GM12878 (cell line): ENCODE measurements at regions not wholly inside any gene's neighbourhood (a gene's known extent, or its start where the extent isn't known, plus 50 kb on each side); places are given as distances from the start of the nearest gene placed in this dataset.

ENCODE experiments used
- ATAC-seq: fragments of 200-7000 bp; cut with Tn5 transposase; 3 replicates; pipeline ENCODE4 v1.9.1; 2020; ENCODE audit warnings: mild to moderate bottlenecking, moderate library complexity
- BruUV-seq: library from RNA; stranded (reverse); fragments of 400-500 nt; replicated peaks from 2 replicates; lab custom pipeline; 2021; lab: Mats Ljungman, UMichigan
- CTCF ChIA-PET: fragments of 300-600 bp; sonication (Branson Sonifier 250); formaldehyde crosslinking; extraction: SDS; loops from one replicate; lab custom pipeline; 2021; ENCODE audit warnings: inconsistent platforms; lab: Yijun Ruan, JAX
- POLR2A ChIA-PET: fragments of 350-600 bp; formaldehyde crosslinking; extraction: SDS; loops from one replicate; lab custom pipeline; 2021; ENCODE audit warnings: inconsistent platforms; lab: Charles Lee
- RAD21 ChIA-PET: fragments of 300-600 bp; sonication (Branson Sonifier 250); formaldehyde crosslinking; loops from one replicate; lab custom pipeline; 2023; ENCODE audit warnings: antibody characterized with exemption; ENCODE audit not compliant: unreplicated experiment; lab: Charles Lee
- SMC1A ChIA-PET: fragments of 300-600 bp; sonication (Branson Sonifier 250); formaldehyde crosslinking; loops from one replicate; lab custom pipeline; 2023; ENCODE audit not compliant: unreplicated experiment, uncharacterized antibody; lab: Charles Lee
- DNase-seq: peaks from one replicate; pipeline ENCODE4 v3.0.0-alpha.2; 2011; ENCODE audit warnings: low read depth, low spot score
- FAIRE-seq: peaks from 3 replicates; lab custom pipeline; 2011; peaks lifted over from hg19 to GRCh38; lab: Jason Lieb, UNC
- H2AFZ ChIP-seq: 2 replicates; pipeline ENCODE4 v1.6.0; 2011; ENCODE audit warnings: low read depth, low read length, control low read depth; ENCODE audit not compliant: control insufficient read depth
- H3K27ac ChIP-seq: 2 replicates; pipeline ENCODE4 v1.5.1; 2011; ENCODE audit warnings: control low read depth; ENCODE audit not compliant: control insufficient read depth, insufficient read depth
- H3K27me3 ChIP-seq, 2 experiments: replicated peaks in 1 of 2; 2 replicates each; pipeline versions ENCODE4 v1.6.0 to v1.6.1; 2011; ENCODE audit warnings: low read length in 1 of 2; ENCODE audit not compliant: control insufficient read depth in 2 of 2, insufficient read depth in 2 of 2
- H3K36me3 ChIP-seq, 2 experiments: 2 replicates each; pipeline ENCODE4 v1.5.1; 2011; ENCODE audit warnings: low read length in 1 of 2; ENCODE audit not compliant: control insufficient read depth in 2 of 2, insufficient read depth in 2 of 2
- H3K4me1 ChIP-seq: 2 replicates; pipeline ENCODE4 v1.6.1; 2011; ENCODE audit warnings: mild to moderate bottlenecking, low read length, moderate library complexity, mixed read lengths; ENCODE audit not compliant: control insufficient read depth, insufficient read depth
- H3K4me2 ChIP-seq: 2 replicates; pipeline ENCODE4 v1.6.0; 2011; ENCODE audit warnings: control low read depth; ENCODE audit not compliant: control insufficient read depth, insufficient read depth
- H3K4me3 ChIP-seq: fragments of 200-600 bp; sonication (generic); 2 replicates; pipeline ENCODE4 v1.5.1; 2016
- H3K79me2 ChIP-seq: 2 replicates; pipeline ENCODE4 v1.6.0; 2011; ENCODE audit warnings: low read length; ENCODE audit not compliant: control insufficient read depth, insufficient read depth
- H3K9ac ChIP-seq: 2 replicates; pipeline ENCODE4 v1.8.0; 2011; ENCODE audit warnings: low read length, control low read depth, mixed read lengths; ENCODE audit not compliant: control insufficient read depth, insufficient read depth
- H3K9me3 ChIP-seq: replicated peaks from 3 replicates; pipeline ENCODE4 v1.5.1; 2011; ENCODE audit warnings: mild to moderate bottlenecking, low read length; ENCODE audit not compliant: control insufficient read depth, insufficient read depth
- H4K20me1 ChIP-seq: 2 replicates; pipeline ENCODE4 v1.6.0; 2011; ENCODE audit not compliant: control insufficient read depth, insufficient read depth
- CREB1 ChIP-seq: IDR thresholded peaks from 2 replicates; pipeline ENCODE4 v1.6.1; 2012; ENCODE audit warnings: low read depth, mild to moderate bottlenecking, inconsistent platforms
- FOXM1 ChIP-seq: IDR thresholded peaks from 2 replicates; pipeline ENCODE4 v1.6.1; 2012; ENCODE audit warnings: low read depth, mild to moderate bottlenecking, inconsistent platforms, low read length, moderate library complexity
- HDAC2 ChIP-seq: fragments of 200-600 bp; sonication (generic); IDR thresholded peaks from 2 replicates; pipeline ENCODE4 v1.6.1; 2017
- IKZF2 ChIP-seq, 2 experiments: fragments of 450-650 bp; IDR thresholded peaks; 2 replicates each; pipeline ENCODE4 v1.6.1; 2017; ENCODE audit warnings: mild to moderate bottlenecking in 2 of 2, moderate library complexity in 2 of 2
- PAX5 ChIP-seq: IDR thresholded peaks from 2 replicates; pipeline ENCODE4 v1.6.1; 2011; ENCODE audit warnings: low read depth, low read length, borderline replicate concordance
- RUNX3 ChIP-seq: IDR thresholded peaks from 2 replicates; pipeline ENCODE4 v1.6.1; 2012; ENCODE audit warnings: low read length, inconsistent platforms
- SIX5 ChIP-seq: IDR thresholded peaks from 2 replicates; pipeline ENCODE4 v1.6.1; 2011; ENCODE audit warnings: mild to moderate bottlenecking, low read depth, low read length, moderate library complexity; ENCODE audit not compliant: severe bottlenecking
- SMC3 ChIP-seq: IDR thresholded peaks from 2 replicates; pipeline ENCODE4 v1.6.1; 2011; ENCODE audit warnings: low read length, improper control_type of control experiment, borderline replicate concordance
- SREBF1 ChIP-seq: IDR thresholded peaks from 2 replicates; pipeline ENCODE4 v1.6.1; 2012; ENCODE audit warnings: mild to moderate bottlenecking, low read length
- STAT1 ChIP-seq: fragments of 450-650 bp; conservative IDR thresholded peaks from 2 replicates; pipeline ENCODE4 v1.6.1; 2014; ENCODE audit warnings: antibody characterized with exemption, mild to moderate bottlenecking
- YY1 ChIP-seq: IDR thresholded peaks from 2 replicates; pipeline ENCODE4 v1.6.1; 2011; ENCODE audit warnings: low read depth, mild to moderate bottlenecking, low read length
- ZNF274 ChIP-seq: IDR thresholded peaks from one replicate; pipeline ENCODE4 v1.8.0; 2011; ENCODE audit not compliant: insufficient read length, insufficient read depth
- WGBS: methylation state at CpG from one replicate; pipeline ENCODE4 v1.1.6; 2016; ENCODE audit warnings: low lambda C conversion rate; ENCODE audit not compliant: insufficient replicate concordance, insufficient coverage; ENCODE audit errors: missing lambda C conversion rate; 5-methylcytosine and 5-hydroxymethylcytosine counted together
- in situ Hi-C: fragments of 300-500 bp; cut with MboI; formaldehyde crosslinking; loops from 9 replicates; pipeline ENCODE4 v1.14.3; 2018; ENCODE audit warnings: mixed read lengths
- intact Hi-C: fragments of 100-400 bp; cut with micrococcal nuclease; formaldehyde crosslinking; loops from one replicate; pipeline ENCODE4 v1.14.2; 2022; ENCODE audit not compliant: unreplicated experiment
- TF ChIP-seq, protein P1 (sequence below): fragments of 450-650 bp; IDR thresholded peaks from 2 replicates; pipeline ENCODE4 v1.6.1; 2017; ENCODE audit warnings: mild to moderate bottlenecking
- TF ChIP-seq, protein P2 (sequence below): fragments of 150-350 bp; IDR thresholded peaks from 2 replicates; pipeline ENCODE4 v1.6.1; 2014; ENCODE audit warnings: mild to moderate bottlenecking, low read depth, low read length
- TF ChIP-seq, protein P3 (sequence below): fragments of 450-650 bp; IDR thresholded peaks from 2 replicates; pipeline ENCODE4 v1.6.1; 2016; ENCODE audit warnings: mild to moderate bottlenecking, moderate library complexity, borderline replicate concordance
- TF ChIP-seq, protein P4 (sequence below): fragments of 450-650 bp; formaldehyde crosslinking; IDR thresholded peaks from 2 replicates; pipeline ENCODE4 v1.5.0; 2022; ENCODE audit warnings: mild to moderate bottlenecking, missing genetic modification characterization

DNA sequence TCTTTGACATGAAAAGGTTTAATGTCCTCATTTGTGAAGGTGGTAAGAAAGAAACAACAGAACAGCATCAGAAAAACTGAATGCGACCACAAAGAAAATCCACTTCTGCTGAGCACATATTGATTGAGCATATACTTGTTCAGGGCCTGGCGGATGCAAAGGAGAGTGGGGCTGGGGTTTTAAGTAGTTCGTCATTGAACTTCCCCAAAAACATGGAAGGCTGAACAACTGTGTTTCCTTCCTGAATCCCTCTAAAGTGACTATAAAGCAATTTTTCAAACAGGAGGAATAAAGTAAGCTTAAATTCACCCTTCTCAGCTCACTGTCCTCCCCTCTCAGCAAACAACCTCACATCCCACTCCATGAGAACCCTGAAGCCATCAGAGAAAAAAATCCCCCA is 262.9 kb downstream of the AGTPBP1 start:
- Histone ChIP-seq H4K20me1 (no peaks in the 10 kb centered on the region), H3K9ac (no peak overlapping the region), H3K9me3 (no peaks in the 10 kb centered on the region; the same call in 2 of the 3 replicates), H2AFZ (no peak overlapping the region), H3K4me3 (no peak overlapping the region), H3K4me2 (no peak overlapping the region), H3K4me1 (no peaks in the 10 kb centered on the region), H3K79me2 (no peaks in the 10 kb centered on the region), H3K36me3 (no peaks in the 10 kb centered on the region), H3K27ac (no peak overlapping the region), H3K27me3 (peaks cover 0 to 2% of the 10 kb centered on the region in 2 experiments; a peak in 1 of 4 replicates)
- ChIA-PET CTCF (interaction anchor here (1.1 kb wide), 1 partner anchor 73 kb away, joined by 3 read pairs; no protein-coding TSS in a partner anchor), POLR2A (no interaction called here), SMC1A (no interaction called here), RAD21 (no interaction called here)
- no TSS peak for BruUV-seq
- DNase-seq (no peak), FAIRE-seq (no peak), ATAC-seq (no peak)
- 49% methylated on average over 3 of the region's 3 CpGs for WGBS
- intact Hi-C loops, result no loop called here
- in situ Hi-C loops, result no loop called here
- TF ChIP-seq RUNX3, result no peak
- TF ChIP-seq CREB1, result no peak
- no peak for TF ChIP-seq ZNF274
- TF ChIP-seq SREBF1, result no peak
- TF ChIP-seq FOXM1, result no peak
- no peak for TF ChIP-seq PAX5
- TF ChIP-seq IKZF2 (IDR thresholded peaks at IDR 0.05), result no peak
- no peak for TF ChIP-seq SIX5
- TF ChIP-seq, protein P1, sequence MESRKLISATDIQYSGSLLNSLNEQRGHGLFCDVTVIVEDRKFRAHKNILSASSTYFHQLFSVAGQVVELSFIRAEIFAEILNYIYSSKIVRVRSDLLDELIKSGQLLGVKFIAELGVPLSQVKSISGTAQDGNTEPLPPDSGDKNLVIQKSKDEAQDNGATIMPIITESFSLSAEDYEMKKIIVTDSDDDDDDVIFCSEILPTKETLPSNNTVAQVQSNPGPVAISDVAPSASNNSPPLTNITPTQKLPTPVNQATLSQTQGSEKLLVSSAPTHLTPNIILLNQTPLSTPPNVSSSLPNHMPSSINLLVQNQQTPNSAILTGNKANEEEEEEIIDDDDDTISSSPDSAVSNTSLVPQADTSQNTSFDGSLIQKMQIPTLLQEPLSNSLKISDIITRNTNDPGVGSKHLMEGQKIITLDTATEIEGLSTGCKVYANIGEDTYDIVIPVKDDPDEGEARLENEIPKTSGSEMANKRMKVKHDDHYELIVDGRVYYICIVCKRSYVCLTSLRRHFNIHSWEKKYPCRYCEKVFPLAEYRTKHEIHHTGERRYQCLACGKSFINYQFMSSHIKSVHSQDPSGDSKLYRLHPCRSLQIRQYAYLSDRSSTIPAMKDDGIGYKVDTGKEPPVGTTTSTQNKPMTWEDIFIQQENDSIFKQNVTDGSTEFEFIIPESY, result no peak
- TF ChIP-seq SMC3, result no peak
- no peak for TF ChIP-seq YY1
- TF ChIP-seq, protein P2, sequence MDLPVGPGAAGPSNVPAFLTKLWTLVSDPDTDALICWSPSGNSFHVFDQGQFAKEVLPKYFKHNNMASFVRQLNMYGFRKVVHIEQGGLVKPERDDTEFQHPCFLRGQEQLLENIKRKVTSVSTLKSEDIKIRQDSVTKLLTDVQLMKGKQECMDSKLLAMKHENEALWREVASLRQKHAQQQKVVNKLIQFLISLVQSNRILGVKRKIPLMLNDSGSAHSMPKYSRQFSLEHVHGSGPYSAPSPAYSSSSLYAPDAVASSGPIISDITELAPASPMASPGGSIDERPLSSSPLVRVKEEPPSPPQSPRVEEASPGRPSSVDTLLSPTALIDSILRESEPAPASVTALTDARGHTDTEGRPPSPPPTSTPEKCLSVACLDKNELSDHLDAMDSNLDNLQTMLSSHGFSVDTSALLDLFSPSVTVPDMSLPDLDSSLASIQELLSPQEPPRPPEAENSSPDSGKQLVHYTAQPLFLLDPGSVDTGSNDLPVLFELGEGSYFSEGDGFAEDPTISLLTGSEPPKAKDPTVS, result no peak
- TF ChIP-seq, protein P3, sequence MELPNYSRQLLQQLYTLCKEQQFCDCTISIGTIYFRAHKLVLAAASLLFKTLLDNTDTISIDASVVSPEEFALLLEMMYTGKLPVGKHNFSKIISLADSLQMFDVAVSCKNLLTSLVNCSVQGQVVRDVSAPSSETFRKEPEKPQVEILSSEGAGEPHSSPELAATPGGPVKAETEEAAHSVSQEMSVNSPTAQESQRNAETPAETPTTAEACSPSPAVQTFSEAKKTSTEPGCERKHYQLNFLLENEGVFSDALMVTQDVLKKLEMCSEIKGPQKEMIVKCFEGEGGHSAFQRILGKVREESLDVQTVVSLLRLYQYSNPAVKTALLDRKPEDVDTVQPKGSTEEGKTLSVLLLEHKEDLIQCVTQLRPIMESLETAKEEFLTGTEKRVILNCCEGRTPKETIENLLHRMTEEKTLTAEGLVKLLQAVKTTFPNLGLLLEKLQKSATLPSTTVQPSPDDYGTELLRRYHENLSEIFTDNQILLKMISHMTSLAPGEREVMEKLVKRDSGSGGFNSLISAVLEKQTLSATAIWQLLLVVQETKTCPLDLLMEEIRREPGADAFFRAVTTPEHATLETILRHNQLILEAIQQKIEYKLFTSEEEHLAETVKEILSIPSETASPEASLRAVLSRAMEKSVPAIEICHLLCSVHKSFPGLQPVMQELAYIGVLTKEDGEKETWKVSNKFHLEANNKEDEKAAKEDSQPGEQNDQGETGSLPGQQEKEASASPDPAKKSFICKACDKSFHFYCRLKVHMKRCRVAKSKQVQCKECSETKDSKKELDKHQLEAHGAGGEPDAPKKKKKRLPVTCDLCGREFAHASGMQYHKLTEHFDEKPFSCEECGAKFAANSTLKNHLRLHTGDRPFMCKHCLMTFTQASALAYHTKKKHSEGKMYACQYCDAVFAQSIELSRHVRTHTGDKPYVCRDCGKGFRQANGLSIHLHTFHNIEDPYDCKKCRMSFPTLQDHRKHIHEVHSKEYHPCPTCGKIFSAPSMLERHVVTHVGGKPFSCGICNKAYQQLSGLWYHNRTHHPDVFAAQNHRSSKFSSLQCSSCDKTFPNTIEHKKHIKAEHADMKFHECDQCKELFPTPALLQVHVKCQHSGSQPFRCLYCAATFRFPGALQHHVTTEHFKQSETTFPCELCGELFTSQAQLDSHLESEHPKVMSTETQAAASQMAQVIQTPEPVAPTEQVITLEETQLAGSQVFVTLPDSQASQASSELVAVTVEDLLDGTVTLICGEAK, result no peak
- no peak for TF ChIP-seq HDAC2
- no peak for TF ChIP-seq STAT1
- TF ChIP-seq, protein P4, sequence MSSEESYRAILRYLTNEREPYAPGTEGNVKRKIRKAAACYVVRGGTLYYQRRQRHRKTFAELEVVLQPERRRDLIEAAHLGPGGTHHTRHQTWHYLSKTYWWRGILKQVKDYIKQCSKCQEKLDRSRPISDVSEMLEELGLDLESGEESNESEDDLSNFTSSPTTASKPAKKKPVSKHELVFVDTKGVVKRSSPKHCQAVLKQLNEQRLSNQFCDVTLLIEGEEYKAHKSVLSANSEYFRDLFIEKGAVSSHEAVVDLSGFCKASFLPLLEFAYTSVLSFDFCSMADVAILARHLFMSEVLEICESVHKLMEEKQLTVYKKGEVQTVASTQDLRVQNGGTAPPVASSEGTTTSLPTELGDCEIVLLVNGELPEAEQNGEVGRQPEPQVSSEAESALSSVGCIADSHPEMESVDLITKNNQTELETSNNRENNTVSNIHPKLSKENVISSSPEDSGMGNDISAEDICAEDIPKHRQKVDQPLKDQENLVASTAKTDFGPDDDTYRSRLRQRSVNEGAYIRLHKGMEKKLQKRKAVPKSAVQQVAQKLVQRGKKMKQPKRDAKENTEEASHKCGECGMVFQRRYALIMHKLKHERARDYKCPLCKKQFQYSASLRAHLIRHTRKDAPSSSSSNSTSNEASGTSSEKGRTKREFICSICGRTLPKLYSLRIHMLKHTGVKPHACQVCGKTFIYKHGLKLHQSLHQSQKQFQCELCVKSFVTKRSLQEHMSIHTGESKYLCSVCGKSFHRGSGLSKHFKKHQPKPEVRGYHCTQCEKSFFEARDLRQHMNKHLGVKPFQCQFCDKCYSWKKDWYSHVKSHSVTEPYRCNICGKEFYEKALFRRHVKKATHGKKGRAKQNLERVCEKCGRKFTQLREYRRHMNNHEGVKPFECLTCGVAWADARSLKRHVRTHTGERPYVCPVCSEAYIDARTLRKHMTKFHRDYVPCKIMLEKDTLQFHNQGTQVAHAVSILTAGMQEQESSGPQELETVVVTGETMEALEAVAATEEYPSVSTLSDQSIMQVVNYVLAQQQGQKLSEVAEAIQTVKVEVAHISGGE (CRISPR knock-in tag), result no peak
